HepG2 (cell line): ENCODE measurements at regions not wholly inside any gene's neighbourhood (a gene's known extent, or its start where the extent isn't known, plus 50 kb on each side); places are given as distances from the start of the nearest gene placed in this dataset.

Experiments
- ATAC-seq: fragments of 200-7000 bp; cut with Tn5 transposase; 3 replicates; pipeline ENCODE4 v1.9.1; 2020; ENCODE audit warnings: mild to moderate bottlenecking, moderate library complexity
- BruUV-seq: library from RNA; stranded (reverse); fragments of 400-500 nt; replicated peaks from 2 replicates; lab custom pipeline; 2021; lab: Mats Ljungman, UMichigan
- CTCF ChIA-PET: fragments of 300-600 bp; formaldehyde crosslinking; extraction: SDS; loops from one replicate; lab custom pipeline; 2021; ENCODE audit warnings: low total read pairs, inconsistent platforms, low intra/inter-chr PET ratio; lab: Yijun Ruan, JAX
- POLR2A ChIA-PET: fragments of 350-600 bp; sonication (Branson Sonifier 250); formaldehyde crosslinking; loops from one replicate; lab custom pipeline; 2020; ENCODE audit warnings: antibody characterized with exemption, inconsistent platforms; lab: Yijun Ruan, JAX
- DNase-seq: peaks from one replicate; pipeline ENCODE4 v3.0.0-alpha.2; 2015; ENCODE audit warnings: low spot score
- FAIRE-seq: peaks from 3 replicates; lab custom pipeline; 2011; peaks lifted over from hg19 to GRCh38; lab: Jason Lieb, UNC
- H2AFZ ChIP-seq: one replicate; pipeline ENCODE4 v1.6.1; 2011; ENCODE audit warnings: low read length, inconsistent platforms
- H3K27ac ChIP-seq: fragments of 300-600 bp; 3 replicates; pipeline ENCODE4 v1.8.0; 2011; ENCODE audit warnings: mixed run types, mild to moderate bottlenecking, mixed read lengths, low read length, inconsistent platforms; ENCODE audit not compliant: insufficient read depth; ENCODE audit errors: extremely low read length
- H3K27me3 ChIP-seq, 2 experiments: fragments of 200-600 bp in 1 of 2; 2 replicates in 1 of 2; 3 replicates in 1 of 2; pipeline versions ENCODE4 v1.6.0 to v1.8.0; 2011; ENCODE audit warnings: low read length in 2 of 2, mild to moderate bottlenecking in 2 of 2, moderate library complexity in 2 of 2, inconsistent platforms in 1 of 2; ENCODE audit not compliant: insufficient read depth in 2 of 2, control insufficient read depth in 1 of 2
- H3K36me3 ChIP-seq, 2 experiments: fragments of 200-600 bp in 1 of 2; replicated peaks in 1 of 2; 2 replicates in 1 of 2; 3 replicates in 1 of 2; pipeline versions ENCODE4 v1.5.1 to v1.8.0; 2011; ENCODE audit warnings: low read length in 2 of 2, inconsistent platforms in 1 of 2; ENCODE audit not compliant: insufficient read depth in 2 of 2, control insufficient read depth in 1 of 2
- H3K4me1 ChIP-seq: 2 replicates; pipeline ENCODE4 v1.5.1; 2012; ENCODE audit warnings: low read length, inconsistent platforms; ENCODE audit not compliant: insufficient read depth
- H3K4me2 ChIP-seq: 2 replicates; pipeline ENCODE4 v1.6.0; 2011; ENCODE audit warnings: low read depth, low read length, inconsistent platforms
- H3K4me3 ChIP-seq, 3 experiments: fragments of 200-600 bp in 1 of 3; sonication (generic), shearing (Covaris generic) in 1 of 3; replicated peaks in 1 of 3; 2 replicates each; pipeline ENCODE4 v1.5.1; 2011 to 2016; ENCODE audit warnings: low read length in 3 of 3, inconsistent platforms in 2 of 3, low read depth in 2 of 3, mild to moderate bottlenecking in 2 of 3, control low read depth in 1 of 3, mixed read lengths in 1 of 3; ENCODE audit not compliant: insufficient read depth in 1 of 3
- H3K79me2 ChIP-seq: one replicate; pipeline ENCODE4 v1.6.1; 2011; ENCODE audit warnings: low read length, inconsistent platforms; ENCODE audit not compliant: insufficient read depth
- H3K9ac ChIP-seq: 2 replicates; pipeline ENCODE4 v1.6.0; 2011; ENCODE audit warnings: mild to moderate bottlenecking, low read depth, low read length, inconsistent platforms; ENCODE audit not compliant: insufficient read depth
- H3K9me3 ChIP-seq: 2 replicates; pipeline ENCODE4 v1.5.1; 2012; ENCODE audit warnings: mild to moderate bottlenecking, low read length
- H4K20me1 ChIP-seq: 2 replicates; pipeline ENCODE4 v1.6.0; 2011; ENCODE audit warnings: inconsistent platforms, mild to moderate bottlenecking, low read length, moderate library complexity; ENCODE audit not compliant: insufficient read depth
- AGO1 ChIP-seq: fragments of 200-400 bp; formaldehyde crosslinking; IDR thresholded peaks from 2 replicates; pipeline ENCODE4 v1.6.1; 2017; ENCODE audit warnings: mild to moderate bottlenecking, low read depth, low read length, moderate library complexity; ENCODE audit not compliant: poor library complexity, severe bottlenecking
- ATF6 ChIP-seq: sonication (generic); formaldehyde crosslinking; conservative IDR thresholded peaks from 2 replicates; pipeline ENCODE4 v1.4.0; 2020; ENCODE audit warnings: missing genetic modification reagents
- CBX5 ChIP-seq: sonication (generic); formaldehyde crosslinking; IDR thresholded peaks from 2 replicates; pipeline ENCODE4 v1.4.0; 2020; ENCODE audit warnings: missing genetic modification reagents, borderline replicate concordance
- DMTF1 ChIP-seq: sonication (generic); formaldehyde crosslinking; IDR thresholded peaks from 2 replicates; pipeline ENCODE4 v1.4.0; 2020; ENCODE audit warnings: mild to moderate bottlenecking, missing genetic modification reagents
- PLRG1 ChIP-seq: fragments of 450-650 bp; conservative IDR thresholded peaks from 2 replicates; pipeline ENCODE4 v1.6.1; 2016
- ZBTB1 ChIP-seq: sonication (generic); formaldehyde crosslinking; IDR thresholded peaks from 2 replicates; pipeline ENCODE4 v1.4.0; 2020; ENCODE audit warnings: missing genetic modification reagents, borderline replicate concordance
- ZMAT5 ChIP-seq: sonication (generic); formaldehyde crosslinking; IDR thresholded peaks from 2 replicates; pipeline ENCODE4 v1.5.0; 2020; ENCODE audit warnings: mild to moderate bottlenecking, low read depth, missing genetic modification reagents, borderline replicate concordance
- ZSCAN25 ChIP-seq: sonication (generic); formaldehyde crosslinking; IDR thresholded peaks from 2 replicates; pipeline ENCODE4 v1.8.0; 2022; ENCODE audit warnings: mild to moderate bottlenecking, missing genetic modification reagents
- WGBS: methylation state at CpG from one replicate; pipeline ENCODE4 v1.1.6; 2017; ENCODE audit warnings: low lambda C conversion rate; 5-methylcytosine and 5-hydroxymethylcytosine counted together
- in situ Hi-C: cut with HindIII; loops from 2 replicates; pipeline ENCODE4 v1.10.0; 2017; ENCODE audit warnings: low pct_unique_long_range_greater_than_20kb; ENCODE audit not compliant: extremely low pct_ligation_motif_present
- intact Hi-C: fragments of 100-400 bp; cut with micrococcal nuclease; formaldehyde crosslinking; loops from one replicate; pipeline ENCODE4 v1.10.0; 2022; ENCODE audit not compliant: unreplicated experiment

- no peak for ATAC-seq
- no peak overlapping the region for H2AFZ ChIP-seq
Measured at GRCh38 chr1:189597083-189597482, 880.6 kb downstream of the BRINP3 start.

More at GRCh38 chr1:189597083-189597482, 880.6 kb downstream of the BRINP3 start:
- H3K27ac ChIP-seq, result no peak overlapping the region
- H4K20me1 ChIP-seq, result no peaks in the 10 kb centered on the region
- no peaks in the 10 kb centered on the region for H3K4me1 ChIP-seq
- WGBS, result 1% methylated on average over 3 of the region's 3 CpGs
- no TSS peak for BruUV-seq
- H3K36me3 ChIP-seq, result no peaks in the 10 kb centered on the region
- no peak for DNase-seq
- ChIA-PET CTCF (no interaction called here), POLR2A (no interaction called here)
- H3K79me2 ChIP-seq, result no peaks in the 10 kb centered on the region
- intact Hi-C loops, result no loop called here
- in situ Hi-C loops, result no loop called here
- H3K9me3 ChIP-seq, result no peaks in the 10 kb centered on the region
- FAIRE-seq, result no peak
- H3K4me2 ChIP-seq, result no peak overlapping the region
- TF ChIP-seq AGO1 (no peak), ZMAT5 (CRISPR knock-in tag) (no peak), DMTF1 (CRISPR knock-in tag) (no peak), CBX5 (CRISPR knock-in tag) (no peak), PLRG1 (no peak), ATF6 (CRISPR knock-in tag) (no peak), ZBTB1 (CRISPR knock-in tag) (no peak), ZSCAN25 (CRISPR knock-in tag) (no peak)
- H3K9ac ChIP-seq, result no peak overlapping the region
- no peaks in the 10 kb centered on the region for H3K27me3 ChIP-seq
- no peak overlapping the region for H3K4me3 ChIP-seq
